ENCODE measurements at regions not wholly inside any gene's neighbourhood (a gene's known extent, or its start where the extent isn't known, plus 50 kb on each side); places are given as distances from the start of the nearest gene placed in this dataset.
A peak's percentile ranks its signal among the peaks of the same experiment; 100 is the strongest.
"Not testable (repeated sequence)": the region's sequence is repeated elsewhere in the genome, so short reads cannot be mapped to it uniquely, and the experiment has no call there.

- ATAC-seq, result no peak
- DNase-seq, result no peak
Observed at GRCh38 chr10:8379906-8380832, 325.7 kb downstream of the GATA3 start.

- DNase-seq, result no peak
- ATAC-seq, result no peak
Observed at GRCh38 chr10:8380833-8381496, 326.5 kb downstream of the GATA3 start.

GRCh38 chr10:8386781-8387180, 332.3 kb downstream of the GATA3 start:
- ATAC-seq, result no peak

GRCh38 chr10:8389630-8390029, 335.1 kb downstream of the GATA3 start:
- DNase-seq (no peak), ATAC-seq (no peak)

More at GRCh38 chr10:8386781-8387180, 332.3 kb downstream of the GATA3 start:
- no peak for DNase-seq

- no peak for ATAC-seq
- DNase-seq, result no peak
Observed at GRCh38 chr10:8392216-8392615, 337.7 kb downstream of the GATA3 start.

- DNase-seq, result no peak
- no peak for ATAC-seq
Observed at GRCh38 chr10:8393531-8393930, 339.0 kb downstream of the GATA3 start.

GRCh38 chr10:8396675-8397074, 342.2 kb downstream of the GATA3 start:
- ATAC-seq (no peak), DNase-seq (no peak)

- DNase-seq, result no peak
- no peak for ATAC-seq
Observed at GRCh38 chr10:8398771-8399170, 344.3 kb downstream of the GATA3 start.

- ATAC-seq (no peak), DNase-seq (no peak)
Observed at GRCh38 chr10:8400151-8400550, 345.7 kb downstream of the GATA3 start.

- DNase-seq (no peak), ATAC-seq (no peak)
Observed at GRCh38 chr10:8400892-8401291, 346.4 kb downstream of the GATA3 start.

- ATAC-seq (no peak), DNase-seq (no peak)
Observed at GRCh38 chr10:8401531-8401930, 347.0 kb downstream of the GATA3 start.

- peak; percentile 94 for ATAC-seq
Observed at GRCh38 chr10:8402576-8402975, 348.1 kb downstream of the GATA3 start.

GRCh38 chr10:8403711-8404371, 349.4 kb downstream of the GATA3 start:
- no peak for ATAC-seq
- DNase-seq, result peak; percentile 17

More at GRCh38 chr10:8402576-8402975, 348.1 kb downstream of the GATA3 start:
- DNase-seq, result peak; percentile 42

GRCh38 chr10:8404721-8405120, 350.2 kb downstream of the GATA3 start:
- DNase-seq (no peak), ATAC-seq (peak; percentile 10)

GRCh38 chr10:8405596-8405995, 351.1 kb downstream of the GATA3 start:
- DNase-seq (no peak), ATAC-seq (no peak)

GRCh38 chr10:8407501-8408021, 353.1 kb downstream of the GATA3 start:
- ATAC-seq (no peak), DNase-seq (no peak)

GRCh38 chr10:8410506-8410905, 356.0 kb downstream of the GATA3 start:
- DNase-seq (no peak), ATAC-seq (no peak)

- DNase-seq (no peak), ATAC-seq (no peak)
Observed at GRCh38 chr10:8412541-8412940, 358.1 kb downstream of the GATA3 start.

- not testable (repeated sequence) for DNase-seq, ATAC-seq
Observed at GRCh38 chr10:8415029-8415428, 360.5 kb downstream of the GATA3 start.

GRCh38 chr10:8416192-8416701, 361.8 kb downstream of the GATA3 start:
- peak; percentile 94 for ATAC-seq
- DNase-seq, result no peak

GRCh38 chr10:8416760-8417159, 362.3 kb downstream of the GATA3 start:
- ATAC-seq (peak; percentile 51), DNase-seq (peak; percentile 29)

- DNase-seq (no peak), ATAC-seq (no peak)
Observed at GRCh38 chr10:8417631-8418030, 363.1 kb downstream of the GATA3 start.

Measured in stimulated activated naive CD8-positive, alpha-beta T cell treated with anti-CD3 and anti-CD28 coated beads, Interleukin-15, Interleukin-2, amounts not matched to agents 100 U/mL and 50 U/mL, for 24 hours (primary cell).